GM10248 (cell line): ENCODE measurements at regions not wholly inside any gene's neighbourhood (a gene's known extent, or its start where the extent isn't known, plus 50 kb on each side); places are given as distances from the start of the nearest gene placed in this dataset.

Experiments
- CTCF ChIA-PET: fragments of 300-600 bp; sonication (Branson Sonifier 250); formaldehyde crosslinking; extraction: SDS; loops from one replicate; lab custom pipeline; 2021; ENCODE audit warnings: antibody characterized with exemption; lab: Yijun Ruan, JAX
- POLR2A ChIA-PET: fragments of 350-650 bp; sonication (Branson Sonifier 250); formaldehyde crosslinking; extraction: SDS; loops from one replicate; lab custom pipeline; 2020; ENCODE audit warnings: antibody characterized with exemption; lab: Yijun Ruan, JAX
- DNase-seq: peaks from one replicate; pipeline ENCODE4 v3.0.0; 2012; ENCODE audit errors: extremely low spot score
- TF ChIP-seq, protein P1 (sequence below): IDR thresholded peaks from 2 replicates; pipeline ENCODE4 v1.5.1; 2012; ENCODE audit warnings: mild to moderate bottlenecking, low read depth; ENCODE audit errors: extremely low read depth, missing control alignments, control extremely low read depth

GRCh38 chr2:64244037-64244416 lies 99.8 kb upstream of the PELI1 start:
- POLR2A ChIA-PET, result no interaction called here
- CTCF ChIA-PET, result interaction anchor here (1.3 to 1.9 kb wide), 3 partner anchors 8 to 84 kb away, joined by 3 to 7 read pairs (median 3); no protein-coding TSS in a partner anchor
- TF ChIP-seq, protein P1, sequence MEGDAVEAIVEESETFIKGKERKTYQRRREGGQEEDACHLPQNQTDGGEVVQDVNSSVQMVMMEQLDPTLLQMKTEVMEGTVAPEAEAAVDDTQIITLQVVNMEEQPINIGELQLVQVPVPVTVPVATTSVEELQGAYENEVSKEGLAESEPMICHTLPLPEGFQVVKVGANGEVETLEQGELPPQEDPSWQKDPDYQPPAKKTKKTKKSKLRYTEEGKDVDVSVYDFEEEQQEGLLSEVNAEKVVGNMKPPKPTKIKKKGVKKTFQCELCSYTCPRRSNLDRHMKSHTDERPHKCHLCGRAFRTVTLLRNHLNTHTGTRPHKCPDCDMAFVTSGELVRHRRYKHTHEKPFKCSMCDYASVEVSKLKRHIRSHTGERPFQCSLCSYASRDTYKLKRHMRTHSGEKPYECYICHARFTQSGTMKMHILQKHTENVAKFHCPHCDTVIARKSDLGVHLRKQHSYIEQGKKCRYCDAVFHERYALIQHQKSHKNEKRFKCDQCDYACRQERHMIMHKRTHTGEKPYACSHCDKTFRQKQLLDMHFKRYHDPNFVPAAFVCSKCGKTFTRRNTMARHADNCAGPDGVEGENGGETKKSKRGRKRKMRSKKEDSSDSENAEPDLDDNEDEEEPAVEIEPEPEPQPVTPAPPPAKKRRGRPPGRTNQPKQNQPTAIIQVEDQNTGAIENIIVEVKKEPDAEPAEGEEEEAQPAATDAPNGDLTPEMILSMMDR, result no peak
- no peak for DNase-seq

GRCh38 chr2:64245631-64246030 lies 101.4 kb upstream of the PELI1 start:
- CTCF ChIA-PET, result no interaction called here
- TF ChIP-seq, protein P1, result no peak

GRCh38 chr2:64246962-64247361 lies 102.7 kb upstream of the PELI1 start:
- TF ChIP-seq, protein P1, result no peak
- ChIA-PET POLR2A (no interaction called here), CTCF (interaction anchor here (1.2 to 1.4 kb wide), 3 partner anchors 13 to 54 kb away, joined by 3 to 5 read pairs (median 3); no protein-coding TSS in a partner anchor)
- DNase-seq, result no peak

More at GRCh38 chr2:64245631-64246030, 101.4 kb upstream of the PELI1 start:
- POLR2A ChIA-PET, result no interaction called here
- DNase-seq, result no peak

- CTCF ChIA-PET, result no interaction called here
- TF ChIP-seq, protein P1, result no peak
- POLR2A ChIA-PET, result no interaction called here
- DNase-seq, result no peak
Observed at GRCh38 chr2:64249426-64249825, 105.2 kb upstream of the PELI1 start.

GRCh38 chr2:64250063-64250462 lies 105.8 kb upstream of the PELI1 start:
- ChIA-PET POLR2A (no interaction called here), CTCF (interaction anchor here (1.0 to 1.4 kb wide), 3 partner anchors 11 to 76 kb away, joined by 3 to 4 read pairs (median 4); no protein-coding TSS in a partner anchor)
- no peak for DNase-seq
- TF ChIP-seq, protein P1, result no peak

GRCh38 chr2:64250751-64251423 lies 106.7 kb upstream of the PELI1 start:
- DNase-seq, result no peak
- POLR2A ChIA-PET, result no interaction called here
- TF ChIP-seq, protein P1, result no peak
- CTCF ChIA-PET, result interaction anchor here (1.0 to 1.5 kb wide), 7 partner anchors 8 to 102 kb away, joined by 3 to 5 read pairs (median 3); no protein-coding TSS in a partner anchor
